ENCODE measurements at regions not wholly inside any gene's neighbourhood (a gene's known extent, or its start where the extent isn't known, plus 50 kb on each side); places are given as distances from the start of the nearest gene placed in this dataset.

DNA sequence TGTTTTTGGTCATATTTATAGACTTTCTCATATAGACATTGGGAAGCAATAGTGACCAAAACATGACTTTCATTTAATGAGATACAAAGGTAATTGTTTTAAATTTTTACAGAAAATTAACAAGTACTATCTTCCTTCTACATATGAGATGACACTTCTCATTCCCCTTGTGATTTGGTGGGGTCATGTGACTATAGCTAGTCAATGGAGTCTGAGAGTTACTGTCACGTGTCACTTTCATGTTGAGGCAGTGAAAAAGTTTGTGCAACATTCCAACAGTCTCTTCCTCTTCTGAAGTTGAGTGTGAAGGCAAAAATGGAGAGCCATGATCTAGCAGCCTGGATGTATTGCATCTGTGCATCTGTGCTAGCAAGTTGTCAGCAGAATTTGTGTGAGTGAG lies 618.3 kb upstream of the LRRC4C start:
- Histone ChIP-seq H2BK120ac (ENCODE audit: insufficient read depth, low read length, poor library complexity) (no peak overlapping the region), H3K18ac (ENCODE audit: low read length) (no peak overlapping the region), H3K4me3 (ENCODE audit: low read depth, low read length) (no peak overlapping the region), H3K27ac (ENCODE audit: low read depth, low read length) (no peak overlapping the region), H4K12ac (ENCODE audit: low read depth, low read length) (no peak overlapping the region), H3K79me1 (ENCODE audit: low read length) (no peaks in the 10 kb centered on the region), H3K79me2 (ENCODE audit: control insufficient read depth, insufficient read depth, low read length, poor library complexity) (no peaks in the 10 kb centered on the region), H3K9ac (ENCODE audit: low read length) (no peak overlapping the region), H2AFZ (ENCODE audit: insufficient read depth, low read length, poor library complexity) (no peak overlapping the region), H3K4me1 (ENCODE audit: control insufficient read depth in 1 of 2, insufficient read depth in 2 of 2, low read length in 2 of 2) (no peaks in the 10 kb centered on the region), H3K9me3 (ENCODE audit: insufficient read depth, low read depth, low read length) (no peaks in the 10 kb centered on the region), H2BK12ac (ENCODE audit: low read length) (no peak overlapping the region), H2BK5ac (ENCODE audit: low read depth, low read length, poor library complexity) (no peak overlapping the region), H3K14ac (ENCODE audit: low read length) (no peak overlapping the region), H2AK5ac (ENCODE audit: low read length) (no peak overlapping the region), H3K4me2 (ENCODE audit: low read length) (no peak overlapping the region), H3K27me3 (ENCODE audit: insufficient read depth, low read length) (no peaks in the 10 kb centered on the region), H3K23ac (ENCODE audit: low read length) (no peak overlapping the region), H4K91ac (ENCODE audit: low read depth, low read length) (no peak overlapping the region), H3K4ac (ENCODE audit: low read depth, low read length) (no peak overlapping the region), H4K8ac (ENCODE audit: low read depth, low read length) (no peak overlapping the region), H3K36me3 (ENCODE audit: control insufficient read depth in 1 of 2, insufficient read depth in 2 of 2, low read length in 2 of 2) (no peaks in the 10 kb centered on the region)
- no peak for DNase-seq
- no CpG with 5 or more reads among the region's 1 CpG for WGBS (ENCODE audit: extremely low coverage, insufficient coverage, insufficient read length)

DNA sequence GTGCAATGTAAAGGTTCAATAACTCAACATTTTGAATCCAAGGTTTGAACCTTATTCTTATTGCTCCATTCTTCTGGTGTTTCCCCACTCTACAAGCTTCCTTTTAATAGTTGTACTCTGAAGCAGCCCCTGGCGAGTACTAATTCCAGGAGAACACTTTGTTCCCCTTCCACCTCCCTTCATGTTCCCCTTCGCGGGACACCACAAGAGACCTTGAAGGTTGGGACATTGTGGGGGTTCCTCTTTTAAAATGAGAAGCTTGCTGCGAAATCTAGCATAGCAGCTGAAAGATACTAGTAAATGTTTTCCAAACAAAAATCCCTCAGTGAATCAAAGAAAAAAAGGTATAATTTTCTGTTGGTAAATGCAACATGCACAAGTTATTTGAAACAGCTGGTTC lies 626.3 kb upstream of the LRRC4C start:
- Histone ChIP-seq H3K79me1 (ENCODE audit: low read length) (no peaks in the 10 kb centered on the region), H3K4me1 (ENCODE audit: control insufficient read depth in 1 of 2, insufficient read depth in 2 of 2, low read length in 2 of 2) (no peaks in the 10 kb centered on the region), H2BK12ac (ENCODE audit: low read length) (no peak overlapping the region), H3K36me3 (ENCODE audit: control insufficient read depth in 1 of 2, insufficient read depth in 2 of 2, low read length in 2 of 2) (no peaks in the 10 kb centered on the region), H3K4me2 (ENCODE audit: low read length) (no peak overlapping the region), H3K14ac (ENCODE audit: low read length) (no peak overlapping the region), H3K4ac (ENCODE audit: low read depth, low read length) (no peak overlapping the region), H3K9me3 (ENCODE audit: insufficient read depth, low read depth, low read length) (no peaks in the 10 kb centered on the region), H3K27me3 (ENCODE audit: insufficient read depth, low read length) (no peaks in the 10 kb centered on the region), H4K91ac (ENCODE audit: low read depth, low read length) (no peak overlapping the region), H2AK5ac (ENCODE audit: low read length) (no peak overlapping the region), H4K12ac (ENCODE audit: low read depth, low read length) (no peak overlapping the region), H3K23ac (ENCODE audit: low read length) (no peak overlapping the region), H3K9ac (ENCODE audit: low read length) (no peak overlapping the region), H3K27ac (ENCODE audit: low read depth, low read length) (no peak overlapping the region), H2AFZ (ENCODE audit: insufficient read depth, low read length, poor library complexity) (no peak overlapping the region), H2BK5ac (ENCODE audit: low read depth, low read length, poor library complexity) (no peak overlapping the region), H3K4me3 (ENCODE audit: low read depth, low read length) (no peak overlapping the region), H4K8ac (ENCODE audit: low read depth, low read length) (no peak overlapping the region), H3K18ac (ENCODE audit: low read length) (no peak overlapping the region), H3K79me2 (ENCODE audit: control insufficient read depth, insufficient read depth, low read length, poor library complexity) (no peaks in the 10 kb centered on the region), H2BK120ac (ENCODE audit: insufficient read depth, low read length, poor library complexity) (no peak overlapping the region)
- WGBS (ENCODE audit: extremely low coverage, insufficient coverage, insufficient read length), result no CpG with 5 or more reads among the region's 4 CpGs
- DNase-seq, result no peak

DNA sequence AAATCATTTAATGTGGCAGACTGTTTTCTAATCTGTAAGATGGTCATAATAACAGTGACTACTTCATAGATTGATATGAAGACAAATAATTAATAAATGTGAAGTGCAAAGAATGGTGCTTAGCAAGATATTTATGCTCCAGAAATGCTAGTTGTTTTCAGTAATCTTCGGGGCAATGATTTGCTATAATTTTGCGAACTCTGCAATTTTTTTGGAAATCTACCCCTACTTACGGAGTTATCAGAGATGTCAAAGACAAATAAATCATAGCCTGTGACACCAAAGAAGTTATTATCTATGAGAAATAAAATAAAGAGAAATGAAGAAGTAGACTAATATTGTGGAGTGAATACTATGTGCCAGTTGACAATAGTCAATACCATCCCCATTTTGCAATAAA lies 634.1 kb upstream of the LRRC4C start:
- Histone ChIP-seq H2BK120ac (ENCODE audit: insufficient read depth, low read length, poor library complexity) (no peak overlapping the region), H3K4me1 (ENCODE audit: control insufficient read depth in 1 of 2, insufficient read depth in 2 of 2, low read length in 2 of 2) (no peaks in the 10 kb centered on the region), H3K4me3 (ENCODE audit: low read depth, low read length) (no peak overlapping the region), H3K79me2 (ENCODE audit: control insufficient read depth, insufficient read depth, low read length, poor library complexity) (no peaks in the 10 kb centered on the region), H3K9ac (ENCODE audit: low read length) (no peak overlapping the region), H3K4ac (ENCODE audit: low read depth, low read length) (no peak overlapping the region), H4K8ac (ENCODE audit: low read depth, low read length) (no peak overlapping the region), H2AFZ (ENCODE audit: insufficient read depth, low read length, poor library complexity) (no peak overlapping the region), H3K18ac (ENCODE audit: low read length) (no peak overlapping the region), H3K36me3 (ENCODE audit: control insufficient read depth in 1 of 2, insufficient read depth in 2 of 2, low read length in 2 of 2) (no peaks in the 10 kb centered on the region), H2BK12ac (ENCODE audit: low read length) (no peak overlapping the region), H3K9me3 (ENCODE audit: insufficient read depth, low read depth, low read length) (peaks cover 2% of the 10 kb centered on the region), H3K27me3 (ENCODE audit: insufficient read depth, low read length) (no peaks in the 10 kb centered on the region), H3K14ac (ENCODE audit: low read length) (no peak overlapping the region), H3K4me2 (ENCODE audit: low read length) (no peak overlapping the region), H3K79me1 (ENCODE audit: low read length) (no peaks in the 10 kb centered on the region), H2BK5ac (ENCODE audit: low read depth, low read length, poor library complexity) (no peak overlapping the region), H4K12ac (ENCODE audit: low read depth, low read length) (no peak overlapping the region), H4K91ac (ENCODE audit: low read depth, low read length) (no peak overlapping the region), H3K27ac (ENCODE audit: low read depth, low read length) (no peak overlapping the region), H2AK5ac (ENCODE audit: low read length) (no peak overlapping the region), H3K23ac (ENCODE audit: low read length) (no peak overlapping the region)
- DNase-seq, result no peak
- no CpG with 5 or more reads among the region's 3 CpGs for WGBS (ENCODE audit: extremely low coverage, insufficient coverage, insufficient read length)

DNA sequence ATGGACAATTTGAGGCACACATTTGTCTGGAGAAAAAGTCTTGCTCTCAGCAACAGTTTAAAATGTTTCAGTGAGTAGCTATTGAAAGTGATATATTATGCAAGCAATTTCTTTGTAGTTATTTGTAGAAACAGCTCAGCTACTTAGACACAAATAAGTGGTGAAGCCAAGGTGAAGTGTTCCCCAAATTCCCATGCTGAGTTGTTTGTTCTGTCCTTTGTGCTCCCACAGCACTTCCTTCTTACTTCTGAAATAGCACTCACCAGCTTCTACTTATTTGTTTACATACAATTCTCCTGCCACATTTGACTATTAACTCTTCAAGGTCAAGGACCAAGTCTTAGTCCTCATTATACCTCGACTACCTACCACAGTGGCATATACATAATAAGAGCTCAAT lies 638.6 kb upstream of the LRRC4C start:
- Histone ChIP-seq H3K27me3 (ENCODE audit: insufficient read depth, low read length) (no peaks in the 10 kb centered on the region), H3K4me1 (ENCODE audit: control insufficient read depth in 1 of 2, insufficient read depth in 2 of 2, low read length in 2 of 2) (no peaks in the 10 kb centered on the region), H4K12ac (ENCODE audit: low read depth, low read length) (no peak overlapping the region), H3K27ac (ENCODE audit: low read depth, low read length) (no peak overlapping the region), H2BK5ac (ENCODE audit: low read depth, low read length, poor library complexity) (no peak overlapping the region), H2AK5ac (ENCODE audit: low read length) (no peak overlapping the region), H2BK12ac (ENCODE audit: low read length) (no peak overlapping the region), H3K79me2 (ENCODE audit: control insufficient read depth, insufficient read depth, low read length, poor library complexity) (no peaks in the 10 kb centered on the region), H3K36me3 (ENCODE audit: control insufficient read depth in 1 of 2, insufficient read depth in 2 of 2, low read length in 2 of 2) (no peaks in the 10 kb centered on the region), H4K91ac (ENCODE audit: low read depth, low read length) (no peak overlapping the region), H3K14ac (ENCODE audit: low read length) (no peak overlapping the region), H3K4ac (ENCODE audit: low read depth, low read length) (no peak overlapping the region), H3K9me3 (ENCODE audit: insufficient read depth, low read depth, low read length) (peaks cover 2% of the 10 kb centered on the region), H3K9ac (ENCODE audit: low read length) (no peak overlapping the region), H4K8ac (ENCODE audit: low read depth, low read length) (no peak overlapping the region), H3K23ac (ENCODE audit: low read length) (no peak overlapping the region), H3K4me3 (ENCODE audit: low read depth, low read length) (no peak overlapping the region), H2AFZ (ENCODE audit: insufficient read depth, low read length, poor library complexity) (no peak overlapping the region), H2BK120ac (ENCODE audit: insufficient read depth, low read length, poor library complexity) (no peak overlapping the region), H3K18ac (ENCODE audit: low read length) (no peak overlapping the region), H3K79me1 (ENCODE audit: low read length) (no peaks in the 10 kb centered on the region), H3K4me2 (ENCODE audit: low read length) (no peak overlapping the region)
- WGBS (ENCODE audit: extremely low coverage, insufficient coverage, insufficient read length), result no CpG with 5 or more reads among the region's 1 CpG
- no peak for DNase-seq
